ENCODE measurements at regions not wholly inside any gene's neighbourhood (a gene's known extent, or its start where the extent isn't known, plus 50 kb on each side); places are given as distances from the start of the nearest gene placed in this dataset.

GRCh38 chr2:49831698-49832367 lies 677.5 kb upstream of the FSHR start:
- H3K36me3 ChIP-seq (ENCODE audit: control insufficient read depth, insufficient read depth, low read length) = no peaks in the 10 kb centered on the region
- no TSS peak for BruUV-seq (replicated peaks)
- intact Hi-C loops (cut with micrococcal nuclease; ENCODE audit: unreplicated experiment) (no loop called here), in situ Hi-C loops (cut with HindIII; ENCODE audit: low pct_unique_long_range_greater_than_20kb, low sequenced_read_pairs) (no loop called here)
- ChIA-PET CTCF (no interaction called here), POLR2A (no interaction called here)
- no peaks in the 10 kb centered on the region for H3K9me3 ChIP-seq (ENCODE audit: control insufficient read depth, insufficient read depth, low read depth, low read length)
- DNase-seq (ENCODE audit: low read depth, low spot score) (no peak), ATAC-seq (no peak)
- H3K27me3 ChIP-seq (ENCODE audit: control insufficient read depth, insufficient read depth, low read length) = no peaks in the 10 kb centered on the region
- H3K27ac ChIP-seq (ENCODE audit: low read length) = no peak overlapping the region
- H3K4me1 ChIP-seq (ENCODE audit: control insufficient read depth, insufficient read depth, low read length) = no peaks in the 10 kb centered on the region
- no peak overlapping the region for H3K4me3 ChIP-seq (ENCODE audit: low read depth in 2 of 2, low read length in 2 of 2)
- TF ChIP-seq CTCF (IDR thresholded peaks at IDR 0.05) (no peak), SIN3A (IDR thresholded peaks at IDR 0.05; ENCODE audit: borderline replicate concordance, insufficient read depth, low read depth, low read length) (no peak), POLR2AphosphoS5 (IDR thresholded peaks at IDR 0.05; ENCODE audit: low read depth, low read length) (no peak), REST (IDR thresholded peaks at IDR 0.05; ENCODE audit: insufficient read depth in 1 of 2, low read depth in 2 of 2, low read length in 1 of 2) (no peak), TCF7L2 (IDR thresholded peaks at IDR 0.05; ENCODE audit: low read depth, low read length) (no peak)

GRCh38 chr2:49830846-49831245 lies 676.5 kb upstream of the FSHR start:
- no peaks in the 10 kb centered on the region for H3K9me3 ChIP-seq (ENCODE audit: control insufficient read depth, insufficient read depth, low read depth, low read length)
- intact Hi-C loops (cut with micrococcal nuclease; ENCODE audit: unreplicated experiment) = no loop called here
- H3K4me1 ChIP-seq (ENCODE audit: control insufficient read depth, insufficient read depth, low read length) = no peaks in the 10 kb centered on the region

More at GRCh38 chr2:49830846-49831245, 676.5 kb upstream of the FSHR start:
- ATAC-seq (no peak), DNase-seq (ENCODE audit: low read depth, low spot score) (no peak)
- CTCF ChIA-PET = no interaction called here
- BruUV-seq (replicated peaks) = no TSS peak
- Histone ChIP-seq H3K36me3 (ENCODE audit: control insufficient read depth, insufficient read depth, low read length) (no peaks in the 10 kb centered on the region), H3K27me3 (ENCODE audit: control insufficient read depth, insufficient read depth, low read length) (no peaks in the 10 kb centered on the region), H3K27ac (ENCODE audit: low read length) (no peak overlapping the region), H3K4me3 (ENCODE audit: low read depth in 2 of 2, low read length in 2 of 2) (no peak overlapping the region)
- in situ Hi-C loops (cut with HindIII; ENCODE audit: low pct_unique_long_range_greater_than_20kb, low sequenced_read_pairs) = no loop called here
- TF ChIP-seq REST (IDR thresholded peaks at IDR 0.05; ENCODE audit: insufficient read depth in 1 of 2, low read depth in 2 of 2, low read length in 1 of 2) (no peak), TCF7L2 (IDR thresholded peaks at IDR 0.05; ENCODE audit: low read depth, low read length) (no peak), CTCF (IDR thresholded peaks at IDR 0.05) (no peak), SIN3A (IDR thresholded peaks at IDR 0.05; ENCODE audit: borderline replicate concordance, insufficient read depth, low read depth, low read length) (no peak), POLR2AphosphoS5 (IDR thresholded peaks at IDR 0.05; ENCODE audit: low read depth, low read length) (no peak)
- POLR2A ChIA-PET = no interaction called here

Measured in Panc1 (cell line).